Effector CD4-positive, alpha-beta T cell (primary cell): ENCODE measurements at regions not wholly inside any gene's neighbourhood (a gene's known extent, or its start where the extent isn't known, plus 50 kb on each side); places are given as distances from the start of the nearest gene placed in this dataset.
"Not testable (repeated sequence)": the region's sequence is repeated elsewhere in the genome, so short reads cannot be mapped to it uniquely, and the experiment has no call there.

Experiments
- DNase-seq: peaks from one replicate; pipeline ENCODE4 v3.0.0-alpha.2; 2020

GRCh38 chr5:101721543-101721942, 574.5 kb downstream of the SLCO4C1 start:
- no peak for DNase-seq

- DNase-seq: no peak
Measured at GRCh38 chr5:101720033-101720432, 576.1 kb downstream of the SLCO4C1 start.

GRCh38 chr5:101717721-101718120, 578.4 kb downstream of the SLCO4C1 start:
- no peak for DNase-seq

GRCh38 chr5:101716941-101717340, 579.1 kb downstream of the SLCO4C1 start:
- DNase-seq: no peak

GRCh38 chr5:101715790-101716189, 580.3 kb downstream of the SLCO4C1 start:
- DNase-seq: not testable (repeated sequence)

GRCh38 chr5:101689306-101689705, 606.8 kb downstream of the SLCO4C1 start:
- no peak for DNase-seq

- no peak for DNase-seq
Measured at GRCh38 chr5:101688156-101688555, 607.9 kb downstream of the SLCO4C1 start.

GRCh38 chr5:101687349-101687985, 608.6 kb downstream of the SLCO4C1 start:
- DNase-seq: no peak

- no peak for DNase-seq
Measured at GRCh38 chr5:101686536-101687157, 609.4 kb downstream of the SLCO4C1 start.

- DNase-seq: no peak
Measured at GRCh38 chr5:101679816-101680215, 616.3 kb downstream of the SLCO4C1 start.

- DNase-seq: peak; percentile 3
Measured at GRCh38 chr5:101678481-101679193, 617.4 kb downstream of the SLCO4C1 start.

- no peak for DNase-seq
Measured at GRCh38 chr5:101677961-101678360, 618.1 kb downstream of the SLCO4C1 start.

- DNase-seq: no peak
Measured at GRCh38 chr5:101676646-101677045, 619.4 kb downstream of the SLCO4C1 start.

GRCh38 chr5:101675510-101676219, 620.4 kb downstream of the SLCO4C1 start:
- DNase-seq: no peak

- DNase-seq: no peak
Measured at GRCh38 chr5:101673120-101673519, 623.0 kb downstream of the SLCO4C1 start.

- no peak for DNase-seq
Measured at GRCh38 chr5:101664071-101664791, 631.9 kb downstream of the SLCO4C1 start.

- no peak for DNase-seq
Measured at GRCh38 chr5:101663543-101663942, 632.5 kb downstream of the SLCO4C1 start.

GRCh38 chr5:101662263-101662662, 633.8 kb downstream of the SLCO4C1 start:
- DNase-seq: no peak

GRCh38 chr5:101658433-101658832, 637.7 kb downstream of the SLCO4C1 start:
- no peak for DNase-seq

GRCh38 chr5:101653996-101654395, 642.1 kb downstream of the SLCO4C1 start:
- DNase-seq: no peak

GRCh38 chr5:101647861-101648260, 648.2 kb downstream of the SLCO4C1 start:
- DNase-seq: no peak

- DNase-seq: no peak
Measured at GRCh38 chr5:101643794-101644193, 652.3 kb downstream of the SLCO4C1 start.

GRCh38 chr5:101637599-101637998, 658.5 kb downstream of the SLCO4C1 start:
- no peak for DNase-seq
